Keratinocyte (primary cell): ENCODE measurements at regions not wholly inside any gene's neighbourhood (a gene's known extent, or its start where the extent isn't known, plus 50 kb on each side); places are given as distances from the start of the nearest gene placed in this dataset.

Experiments used
- DNase-seq: peaks from one replicate; pipeline ENCODE4 v3.0.0-alpha.2; 2011; ENCODE audit warnings: low read depth, missing footprints, low spot score
- FAIRE-seq: peaks from 2 replicates; lab custom pipeline; 2011; peaks lifted over from hg19 to GRCh38; lab: Jason Lieb, UNC
- H2AFZ ChIP-seq: 2 replicates; pipeline ENCODE4 v1.6.0; 2012; ENCODE audit warnings: low read length, control low read depth, inconsistent platforms; ENCODE audit not compliant: control insufficient read depth
- H3K27ac ChIP-seq: 2 replicates; pipeline ENCODE4 v1.5.1; 2011; ENCODE audit warnings: low read length; ENCODE audit not compliant: control insufficient read depth, insufficient read depth
- H3K27me3 ChIP-seq: 3 replicates; pipeline ENCODE4 v1.6.0; 2011; ENCODE audit warnings: low read length; ENCODE audit not compliant: control insufficient read depth, insufficient read depth; ENCODE audit errors: extremely low read depth
- H3K36me3 ChIP-seq, 2 experiments: 2 replicates in 1 of 2; 3 replicates in 1 of 2; pipeline ENCODE4 v1.5.1; 2011; ENCODE audit warnings: low read length in 2 of 2, mild to moderate bottlenecking in 1 of 2; ENCODE audit not compliant: control insufficient read depth in 2 of 2, insufficient read depth in 2 of 2; ENCODE audit errors: extremely low read depth in 1 of 2
- H3K4me1 ChIP-seq: 3 replicates; pipeline ENCODE4 v1.5.1; 2011; ENCODE audit warnings: low read length; ENCODE audit not compliant: control insufficient read depth, insufficient read depth; ENCODE audit errors: extremely low read depth
- H3K4me2 ChIP-seq: 3 replicates; pipeline ENCODE4 v1.6.0; 2011; ENCODE audit warnings: low read depth, low read length; ENCODE audit not compliant: control insufficient read depth, insufficient read depth; ENCODE audit errors: extremely low read depth
- H3K4me3 ChIP-seq, 3 experiments: fragments of 200-600 bp in 1 of 3; sonication (generic) in 1 of 3; 2 replicates in 2 of 3; 3 replicates in 1 of 3; pipeline ENCODE4 v1.5.1; 2011 to 2016; ENCODE audit warnings: low read length in 3 of 3, mild to moderate bottlenecking in 3 of 3, control low read depth in 2 of 3, inconsistent platforms in 1 of 3, low read depth in 1 of 3, mixed read lengths in 1 of 3, mixed run types in 1 of 3, moderate library complexity in 1 of 3; ENCODE audit not compliant: control insufficient read depth in 2 of 3, insufficient read depth in 2 of 3; ENCODE audit errors: extremely low read depth in 1 of 3
- H3K79me2 ChIP-seq: 2 replicates; pipeline ENCODE4 v1.6.0; 2012; ENCODE audit warnings: low read length; ENCODE audit not compliant: control insufficient read depth, insufficient read depth
- H3K9ac ChIP-seq: 3 replicates; pipeline ENCODE4 v1.6.0; 2011; ENCODE audit warnings: low read length; ENCODE audit not compliant: control insufficient read depth, insufficient read depth; ENCODE audit errors: extremely low read depth
- H3K9me1 ChIP-seq: 3 replicates; pipeline ENCODE4 v1.6.0; 2011; ENCODE audit warnings: low read length; ENCODE audit not compliant: control insufficient read depth, insufficient read depth; ENCODE audit errors: extremely low read depth
- H3K9me3 ChIP-seq: 2 replicates; pipeline ENCODE4 v1.5.1; 2012; ENCODE audit warnings: low read depth, low read length; ENCODE audit not compliant: control insufficient read depth
- H4K20me1 ChIP-seq: 3 replicates; pipeline ENCODE4 v1.6.0; 2011; ENCODE audit warnings: low read length; ENCODE audit not compliant: control insufficient read depth, insufficient read depth; ENCODE audit errors: extremely low read depth
- CTCF ChIP-seq, 3 experiments: IDR thresholded peaks in 1 of 3; conservative IDR thresholded peaks in 1 of 3; optimal IDR thresholded peaks in 1 of 3; 2 replicates in 2 of 3; 3 replicates in 1 of 3; pipeline versions ENCODE3 to v1.5.1; 2011; ENCODE audit warnings: low read length in 3 of 3, mild to moderate bottlenecking in 3 of 3, moderate library complexity in 2 of 3, control low read depth in 1 of 3, inconsistent platforms in 1 of 3; ENCODE audit not compliant: insufficient read depth in 2 of 3; ENCODE audit errors: extremely low read depth in 1 of 3
- EZH2 ChIP-seq: IDR thresholded peaks from one replicate; pipeline ENCODE4 v1.6.1; 2012; ENCODE audit warnings: inconsistent platforms, mild to moderate bottlenecking, low read length, moderate library complexity
- dilution Hi-C: fragments of 300-500 bp; cut with MboI; formaldehyde crosslinking; loops from one replicate; pipeline ENCODE4 v1.7.0; 2020; ENCODE audit warnings: low sequenced_read_pairs; ENCODE audit not compliant: extremely low pct_ligation_motif_present

GRCh38 chr6:109300874-109301273 lies 81.4 kb downstream of the CD164 start:
- FAIRE-seq (no peak), DNase-seq (no peak)
- TF ChIP-seq EZH2 (no peak), CTCF (optimal IDR thresholded peaks at IDR 0.05 in 1 of 3, IDR thresholded peaks at IDR 0.05 in 1 of 3, conservative IDR thresholded peaks at IDR 0.05 in 1 of 3; ENCODE audit: extremely low read depth in 1 of 3, insufficient read depth in 2 of 3, low read length in 3 of 3) (no peak)
- no peaks in the 10 kb centered on the region for H3K9me3 ChIP-seq
- H2AFZ ChIP-seq: no peak overlapping the region
- no peaks in the 10 kb centered on the region for H3K27me3 ChIP-seq
- H4K20me1 ChIP-seq: no peaks in the 10 kb centered on the region
- H3K36me3 ChIP-seq: no peaks in the 10 kb centered on the region
- H3K4me2 ChIP-seq: no peak overlapping the region
- no peak overlapping the region for H3K4me3 ChIP-seq
- dilution Hi-C loops: no loop called here
- H3K9ac ChIP-seq: no peak overlapping the region
- H3K4me1 ChIP-seq: no peaks in the 10 kb centered on the region
- H3K27ac ChIP-seq: no peak overlapping the region
- H3K79me2 ChIP-seq: no peaks in the 10 kb centered on the region
- no peaks in the 10 kb centered on the region for H3K9me1 ChIP-seq

- no peaks in the 10 kb centered on the region for H3K36me3 ChIP-seq
- H3K4me1 ChIP-seq: no peaks in the 10 kb centered on the region
- no peak overlapping the region for H3K9ac ChIP-seq
- H3K27ac ChIP-seq: no peak overlapping the region
- no peak overlapping the region for H3K4me3 ChIP-seq
- DNase-seq: no peak
- no peaks in the 10 kb centered on the region for H3K27me3 ChIP-seq
- no peaks in the 10 kb centered on the region for H3K9me3 ChIP-seq
- no peaks in the 10 kb centered on the region for H3K9me1 ChIP-seq
- dilution Hi-C loops: no loop called here
- H3K79me2 ChIP-seq: no peaks in the 10 kb centered on the region
- H3K4me2 ChIP-seq: no peak overlapping the region
- TF ChIP-seq CTCF (optimal IDR thresholded peaks at IDR 0.05 in 1 of 3, IDR thresholded peaks at IDR 0.05 in 1 of 3, conservative IDR thresholded peaks at IDR 0.05 in 1 of 3; ENCODE audit: extremely low read depth in 1 of 3, insufficient read depth in 2 of 3, low read length in 3 of 3) (no peak), EZH2 (no peak)
- H4K20me1 ChIP-seq: no peaks in the 10 kb centered on the region
- H2AFZ ChIP-seq: no peak overlapping the region
- FAIRE-seq: no peak
These were observed 82.3 kb downstream of the CD164 start for GRCh38 chr6:109299776-109300564.
